ENCODE measurements at regions not wholly inside any gene's neighbourhood (a gene's known extent, or its start where the extent isn't known, plus 50 kb on each side); places are given as distances from the start of the nearest gene placed in this dataset.
"Not testable (repeated sequence)": the region's sequence is repeated elsewhere in the genome, so short reads cannot be mapped to it uniquely, and the experiment has no call there.

DNA sequence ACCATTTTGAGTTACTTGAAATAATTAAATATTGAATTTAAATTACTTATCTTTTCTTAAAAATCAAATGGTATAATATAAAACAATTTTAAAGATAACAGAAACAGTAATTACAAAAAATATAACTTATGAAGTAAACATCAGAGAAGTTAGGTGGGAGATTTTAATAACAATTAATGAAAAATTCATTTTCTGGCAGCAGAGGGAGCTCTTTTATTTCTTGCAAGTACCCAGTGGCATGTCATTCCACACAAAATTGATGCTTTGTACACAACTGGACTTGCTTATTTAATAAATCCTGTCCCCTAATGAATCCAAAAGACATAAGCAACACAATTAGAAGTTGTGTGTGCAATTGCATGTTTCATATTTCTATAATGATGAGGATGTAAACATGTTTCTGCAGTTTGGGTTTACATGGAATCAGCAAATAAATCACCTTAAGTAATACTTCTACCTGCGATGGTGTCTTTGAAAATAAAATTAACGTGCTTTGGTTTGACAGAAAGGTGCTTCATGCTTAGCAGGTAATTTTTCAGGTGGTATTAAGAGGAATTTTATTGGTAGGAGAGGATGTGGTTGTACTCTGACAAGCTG, 861.3 kb downstream of the ZPLD1 start:
- no peak for TF ChIP-seq ZNF274 (IDR thresholded peaks at IDR 0.05; ENCODE audit: low read depth, low read length)

DNA sequence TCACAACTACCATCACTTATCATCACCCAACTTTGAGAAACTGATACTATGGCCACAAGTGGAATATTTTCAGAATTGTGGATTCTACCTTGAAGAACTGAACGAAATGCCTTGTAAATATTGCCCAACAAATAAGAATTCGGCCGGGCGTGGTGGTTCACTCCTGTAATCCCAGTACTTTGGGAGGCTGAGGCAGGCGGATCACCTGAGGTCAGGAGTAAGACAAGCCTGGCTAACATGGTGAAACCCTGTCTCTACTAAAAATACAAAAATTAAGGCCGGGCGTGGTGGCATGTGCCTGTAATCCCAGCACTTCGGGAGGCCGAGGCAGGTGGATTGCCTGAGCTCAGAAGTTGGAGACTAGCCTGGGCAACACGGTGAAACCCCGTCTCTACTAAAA, 862.7 kb downstream of the ZPLD1 start:
- not testable (repeated sequence) for H3K4me3 ChIP-seq (ENCODE audit: low read length)

More for the DNA sequence above, 861.3 kb downstream of the ZPLD1 start:
- H3K4me3 ChIP-seq (ENCODE audit: low read length): no peak overlapping the region

DNA sequence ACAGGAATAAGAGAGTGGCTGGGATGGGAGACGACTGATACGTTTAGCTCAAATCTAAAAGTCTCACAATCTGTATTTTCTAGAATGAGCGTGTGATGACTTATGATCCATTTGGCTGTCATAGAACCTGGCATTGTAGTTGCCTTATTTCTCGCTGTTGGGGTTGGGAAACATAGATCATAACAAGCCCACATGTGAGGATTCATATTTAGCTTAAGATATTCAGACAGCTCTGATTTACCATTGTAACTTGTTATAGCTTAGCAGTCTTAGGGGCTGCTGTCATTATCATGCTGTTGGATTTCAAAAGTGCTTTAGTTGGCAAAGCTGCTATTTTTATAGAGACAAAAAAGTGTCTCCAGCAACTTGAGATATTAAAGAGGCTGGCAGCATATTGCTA, 871.3 kb downstream of the ZPLD1 start:
- no peak overlapping the region for H3K4me3 ChIP-seq (ENCODE audit: low read length)
- no peak for TF ChIP-seq ZNF274 (IDR thresholded peaks at IDR 0.05; ENCODE audit: low read depth, low read length)

DNA sequence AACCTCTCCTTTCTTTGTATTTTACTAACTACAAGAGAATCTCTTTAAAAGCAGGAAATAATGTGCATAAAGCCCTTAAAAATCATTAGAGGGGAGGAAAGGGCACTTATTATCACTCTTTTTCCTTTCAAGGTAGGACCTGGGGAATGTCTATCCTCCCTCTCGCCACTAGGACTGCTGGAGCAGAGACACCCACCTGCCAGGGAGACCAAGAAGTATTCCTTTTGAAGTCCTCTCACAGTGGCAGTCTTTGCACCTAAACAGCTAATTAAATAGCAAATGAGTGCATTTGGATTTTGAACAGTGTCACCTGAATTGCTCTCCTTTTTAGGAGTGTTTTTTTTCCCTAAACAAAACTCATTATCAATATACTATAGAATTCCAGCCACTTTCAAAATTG, 874.1 kb downstream of the ZPLD1 start:
- no peak overlapping the region for H3K4me3 ChIP-seq (ENCODE audit: low read length)
- TF ChIP-seq ZNF274 (IDR thresholded peaks at IDR 0.05; ENCODE audit: low read depth, low read length): no peak

- no peak overlapping the region for H3K4me3 ChIP-seq (ENCODE audit: low read length)
- TF ChIP-seq ZNF274 (IDR thresholded peaks at IDR 0.05; ENCODE audit: low read depth, low read length): no peak
These were observed 885.1 kb downstream of the ZPLD1 start for GRCh38 chr3:103319912-103320311.

DNA sequence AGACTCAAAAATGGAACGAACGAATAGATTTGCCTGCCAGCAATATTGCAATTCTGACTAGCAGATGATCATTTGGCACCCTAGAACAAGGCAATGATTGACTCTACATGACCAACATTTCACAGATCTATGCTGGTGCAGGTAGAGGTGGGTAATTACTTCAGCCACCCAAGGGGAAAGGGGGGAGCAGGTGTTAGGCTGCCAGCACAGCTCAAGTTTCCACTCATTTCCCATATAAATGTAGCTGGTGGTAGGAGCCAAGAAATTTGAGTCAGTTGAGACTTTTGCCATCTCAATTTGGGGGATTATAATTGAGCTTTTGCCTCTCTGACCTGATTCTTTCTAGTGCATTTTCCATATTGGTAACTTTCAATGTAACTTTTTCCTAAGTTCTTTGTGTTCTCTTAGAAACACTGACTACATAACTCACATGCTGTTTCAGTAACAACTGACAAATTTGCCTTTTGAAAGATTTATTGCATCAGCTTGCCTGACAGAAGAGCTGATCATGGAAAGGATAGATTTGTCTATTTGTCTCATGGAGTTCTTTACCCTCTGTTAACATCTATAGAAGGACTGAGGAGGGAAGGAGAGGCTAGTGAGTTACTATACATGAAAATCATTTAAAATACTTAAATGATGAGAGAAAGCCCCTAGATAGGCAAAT, 902.5 kb downstream of the ZPLD1 start:
- no peak overlapping the region for H3K4me3 ChIP-seq (ENCODE audit: low read length)
- no peak for TF ChIP-seq ZNF274 (IDR thresholded peaks at IDR 0.05; ENCODE audit: low read depth, low read length)

GRCh38 chr3:103341078-103341606, 906.3 kb downstream of the ZPLD1 start:
- TF ChIP-seq ZNF274 (IDR thresholded peaks at IDR 0.05; ENCODE audit: low read depth, low read length): no peak
- no peak overlapping the region for H3K4me3 ChIP-seq (ENCODE audit: low read length)

GRCh38 chr3:103342205-103342731, 907.5 kb downstream of the ZPLD1 start:
- TF ChIP-seq ZNF274 (IDR thresholded peaks at IDR 0.05; ENCODE audit: low read depth, low read length): no peak
- H3K4me3 ChIP-seq (ENCODE audit: low read length): no peak overlapping the region

- no peak for TF ChIP-seq ZNF274 (IDR thresholded peaks at IDR 0.05; ENCODE audit: low read depth, low read length)
- H3K4me3 ChIP-seq (ENCODE audit: low read length): no peak overlapping the region
These were observed 914.9 kb downstream of the ZPLD1 start for GRCh38 chr3:103349760-103350159.

DNA sequence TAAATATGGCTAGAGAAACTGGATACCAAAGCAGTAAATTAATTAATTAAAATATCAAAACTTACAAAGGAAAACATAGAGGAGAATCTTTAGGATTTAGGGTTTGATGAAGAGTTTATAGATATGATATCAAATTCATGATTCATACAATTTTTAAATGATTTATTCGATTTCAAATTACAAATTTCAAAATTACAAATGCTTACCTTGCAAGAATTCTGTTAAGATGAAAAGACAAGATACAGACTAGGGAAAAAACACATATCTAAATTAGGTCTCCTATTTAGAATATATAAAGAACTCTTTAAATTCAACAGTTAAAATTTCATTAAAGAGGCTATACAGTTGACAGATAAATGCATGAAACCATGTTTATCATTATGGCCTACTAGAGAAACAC, 930.7 kb downstream of the ZPLD1 start:
- no peak overlapping the region for H3K4me3 ChIP-seq (ENCODE audit: low read length)
- no peak for TF ChIP-seq ZNF274 (IDR thresholded peaks at IDR 0.05; ENCODE audit: low read depth, low read length)

DNA sequence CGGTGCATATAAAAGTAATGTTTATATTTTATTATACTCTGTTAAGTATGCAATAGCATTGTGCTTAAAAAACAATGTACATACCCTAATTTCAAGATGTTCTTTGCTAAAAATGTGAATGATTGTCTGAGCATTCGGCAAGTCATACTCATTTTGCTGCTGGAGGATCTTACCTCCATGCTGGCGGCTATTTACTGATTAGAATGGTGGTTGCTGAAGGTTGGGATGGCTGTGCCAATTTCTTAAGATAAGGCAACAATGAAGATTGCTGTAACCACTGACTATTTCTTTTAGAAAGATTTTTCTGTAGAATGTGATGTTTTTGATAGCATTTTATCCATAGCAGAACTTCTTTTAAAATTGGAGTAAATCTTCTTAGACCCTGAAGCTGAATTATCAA, 932.7 kb downstream of the ZPLD1 start:
- H3K4me3 ChIP-seq (ENCODE audit: low read length): no peak overlapping the region
- no peak for TF ChIP-seq ZNF274 (IDR thresholded peaks at IDR 0.05; ENCODE audit: low read depth, low read length)

GRCh38 chr3:103371411-103371810, 936.6 kb downstream of the ZPLD1 start:
- H3K4me3 ChIP-seq (ENCODE audit: low read length): no peak overlapping the region
- no peak for TF ChIP-seq ZNF274 (IDR thresholded peaks at IDR 0.05; ENCODE audit: low read depth, low read length)

DNA sequence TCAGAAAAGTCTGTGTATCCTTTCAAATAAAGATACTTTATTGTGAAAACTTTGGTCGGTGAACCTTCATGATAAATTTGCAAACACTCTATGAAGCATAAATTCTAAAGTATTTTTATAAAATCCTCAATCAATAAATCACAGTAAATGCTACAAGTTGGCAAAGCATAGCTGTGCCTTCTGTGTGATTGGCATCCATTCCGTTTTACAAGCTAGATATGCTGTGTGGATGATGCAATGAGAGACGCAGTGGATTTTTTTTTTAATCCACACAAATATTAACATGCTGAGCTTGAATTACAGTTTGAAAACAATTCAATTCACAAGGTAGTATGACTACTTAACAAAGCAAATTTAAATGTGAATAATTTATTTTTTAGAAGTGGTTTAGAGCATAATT, 937.2 kb downstream of the ZPLD1 start:
- no peak overlapping the region for H3K4me3 ChIP-seq (ENCODE audit: low read length)
- TF ChIP-seq ZNF274 (IDR thresholded peaks at IDR 0.05; ENCODE audit: low read depth, low read length): no peak

DNA sequence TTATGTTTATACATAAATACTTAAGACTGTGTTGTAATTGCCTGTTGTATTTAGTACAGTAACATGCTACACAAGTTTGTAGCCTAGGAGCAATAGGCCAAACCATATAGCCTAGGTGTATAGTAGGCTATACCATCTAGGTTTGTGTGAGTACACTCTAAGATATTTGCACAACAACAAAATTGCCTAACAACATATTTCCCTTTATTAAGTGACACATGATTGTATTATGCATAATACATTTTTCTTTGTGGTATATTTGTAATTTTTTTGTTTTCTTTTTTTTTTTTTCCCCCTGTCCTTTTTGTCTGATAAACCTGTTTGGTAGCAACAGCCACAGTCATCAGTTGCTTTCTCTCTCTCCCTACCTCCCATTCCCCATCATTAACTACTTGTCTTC, 945.6 kb downstream of the ZPLD1 start:
- TF ChIP-seq ZNF274 (IDR thresholded peaks at IDR 0.05; ENCODE audit: low read depth, low read length): no peak
- no peak overlapping the region for H3K4me3 ChIP-seq (ENCODE audit: low read length)

- no peak for TF ChIP-seq ZNF274 (IDR thresholded peaks at IDR 0.05; ENCODE audit: low read depth, low read length)
- H3K4me3 ChIP-seq (ENCODE audit: low read length): no peak overlapping the region
These were observed 946.7 kb downstream of the ZPLD1 start for GRCh38 chr3:103381296-103382079.

Measured in GM08714 (cell line).